ENCODE measurements at regions not wholly inside any gene's neighbourhood (a gene's known extent, or its start where the extent isn't known, plus 50 kb on each side); places are given as distances from the start of the nearest gene placed in this dataset.
A peak's percentile ranks its signal among the peaks of the same experiment; 100 is the strongest.
"Not testable (repeated sequence)": the region's sequence is repeated elsewhere in the genome, so short reads cannot be mapped to it uniquely, and the experiment has no call there.

DNA sequence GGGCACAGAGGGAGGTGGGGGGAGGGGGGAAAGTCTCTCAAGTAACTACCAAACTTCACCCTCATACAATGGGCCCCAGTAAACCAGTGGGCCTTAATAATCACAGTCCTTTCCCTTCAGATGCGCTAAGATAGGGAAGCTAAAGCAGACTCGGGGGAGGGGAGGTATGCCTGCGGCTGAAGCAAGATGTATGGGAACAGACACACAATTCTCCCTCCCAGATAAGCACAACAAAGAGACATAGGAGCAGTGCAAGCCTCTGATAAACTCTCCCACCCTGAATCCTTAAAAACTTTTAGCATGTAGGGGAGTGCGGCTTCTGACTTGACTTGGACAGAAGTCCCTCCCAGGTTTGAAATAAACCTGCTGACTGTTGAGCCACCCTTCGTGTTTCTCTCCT is 54.7 kb downstream of the PROP1 start:
- ATAC-seq, result not testable (repeated sequence)

DNA sequence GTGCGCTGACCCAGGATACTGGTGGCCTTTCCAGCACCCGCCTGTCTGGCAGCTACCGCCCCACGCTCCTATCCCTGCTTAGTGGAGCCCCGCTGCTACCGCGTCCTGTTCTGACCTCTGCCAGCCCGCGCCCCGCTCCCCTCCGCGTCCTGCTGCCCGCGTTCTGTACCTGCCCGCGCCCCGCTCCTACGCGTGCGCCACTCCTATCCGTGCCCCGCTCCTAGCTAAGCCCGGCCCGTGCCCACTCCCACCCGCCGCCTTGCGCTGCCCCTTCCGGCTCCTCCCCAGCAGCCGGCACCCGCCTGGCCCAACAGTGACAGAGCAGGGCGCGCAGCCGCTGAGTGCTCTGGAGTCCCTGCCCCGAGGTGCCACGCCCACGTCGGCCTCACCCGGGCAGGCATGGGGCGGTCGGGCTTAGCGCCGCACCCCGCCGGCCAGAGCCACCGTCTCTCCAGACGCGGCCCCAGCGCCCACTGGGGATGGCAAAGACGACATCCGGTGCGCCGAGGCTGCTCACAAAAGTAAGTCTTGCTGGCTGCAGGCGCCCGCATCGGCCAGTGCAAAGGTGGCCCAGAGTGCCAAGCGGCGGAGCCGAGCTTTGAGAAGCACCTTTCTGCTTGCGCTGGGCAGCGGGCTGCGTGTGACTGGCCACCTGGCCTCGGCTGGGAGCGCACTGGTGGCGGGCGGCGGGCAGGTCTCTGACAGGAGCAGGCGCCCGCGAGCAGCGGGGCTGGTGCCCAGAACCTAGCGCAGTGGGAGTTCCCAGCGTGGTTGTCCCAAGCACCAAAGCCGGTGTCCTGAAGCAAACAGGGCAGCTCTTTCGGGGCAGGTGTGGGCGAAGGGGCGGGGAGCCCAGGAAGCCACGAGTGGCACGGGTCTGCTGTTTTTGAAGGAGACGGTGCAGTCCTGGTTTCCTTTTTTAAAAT is 56.5 kb downstream of the PROP1 start:
- ATAC-seq, result peak; percentile 49 to 66

DNA sequence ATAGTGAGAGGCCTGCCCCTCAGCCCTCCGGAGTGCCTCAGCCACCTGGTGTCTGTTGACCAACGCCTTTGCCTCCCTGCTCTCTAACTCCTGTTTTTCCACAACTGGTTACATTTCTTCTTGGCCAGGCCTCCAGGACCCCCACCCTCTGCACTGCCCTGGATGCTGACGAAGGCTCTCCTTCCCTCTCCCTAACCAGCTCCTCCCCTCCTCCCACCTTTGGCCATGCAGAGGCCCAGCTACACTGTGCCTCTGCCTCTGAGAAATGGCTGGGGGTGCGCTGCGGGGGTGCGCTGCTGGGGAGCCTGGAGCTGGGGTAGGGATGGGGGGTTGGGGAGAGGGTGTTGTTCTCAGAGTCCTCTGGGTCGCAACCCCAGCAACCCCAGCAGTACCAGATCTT is 57.3 kb downstream of the PROP1 start:
- not testable (repeated sequence) for ATAC-seq

DNA sequence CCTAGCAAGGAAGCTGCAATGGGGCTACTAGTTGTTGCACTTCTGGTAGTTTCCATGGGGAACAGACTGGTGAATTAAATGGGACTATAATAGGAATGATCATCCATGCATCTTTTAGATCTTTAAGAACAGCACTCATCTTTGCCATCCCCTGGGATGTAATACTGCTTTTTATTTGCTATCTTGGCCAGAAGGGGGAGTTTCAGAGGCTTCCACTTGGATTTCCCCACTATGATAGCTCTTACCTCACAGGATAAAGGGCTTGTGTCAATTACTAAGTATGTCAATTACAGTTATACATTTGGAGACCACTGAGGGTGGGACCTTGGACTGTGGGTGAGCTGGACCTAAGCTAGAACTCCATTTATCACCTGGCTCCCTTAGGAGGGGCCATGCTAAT is 61.8 kb downstream of the PROP1 start:
- ATAC-seq, result not testable (repeated sequence)

DNA sequence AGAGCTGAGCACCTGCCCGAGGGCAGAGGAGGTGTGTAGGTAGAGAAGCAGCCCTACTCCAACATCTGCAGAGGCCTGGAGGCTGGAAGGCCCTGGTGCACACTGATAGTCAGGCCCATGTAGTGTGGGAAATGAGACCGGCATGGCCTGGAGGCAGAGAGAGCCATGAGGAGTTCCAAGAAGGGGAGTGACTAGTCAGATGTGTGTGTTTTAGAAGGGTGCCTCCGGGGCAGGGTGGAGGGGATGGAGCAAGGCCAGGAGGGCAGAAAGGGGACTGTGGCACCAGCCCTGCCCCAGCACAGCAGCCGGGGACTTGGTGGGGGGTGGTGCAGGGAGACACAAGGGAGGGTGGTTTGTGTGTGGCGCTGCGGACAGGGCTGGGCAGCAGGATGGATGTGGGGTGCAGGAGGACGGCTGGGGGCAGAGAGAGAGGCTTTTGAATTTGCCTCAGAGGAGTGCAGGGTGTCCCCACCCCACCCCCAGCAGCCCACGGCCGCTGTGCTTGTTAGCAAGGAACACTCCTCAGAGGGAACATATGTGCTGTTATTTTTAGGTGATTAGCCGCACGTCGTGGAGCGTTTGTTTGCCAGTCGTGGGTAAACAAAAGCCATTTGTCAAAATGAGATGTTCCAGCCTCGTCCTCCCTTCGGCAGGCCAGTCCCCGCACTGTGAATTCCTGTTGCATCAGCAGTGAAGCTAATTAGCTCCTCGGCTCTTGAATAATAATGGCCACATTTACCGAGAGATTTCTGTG is 65.6 kb downstream of the PROP1 start:
- ATAC-seq, result not testable (repeated sequence)

DNA sequence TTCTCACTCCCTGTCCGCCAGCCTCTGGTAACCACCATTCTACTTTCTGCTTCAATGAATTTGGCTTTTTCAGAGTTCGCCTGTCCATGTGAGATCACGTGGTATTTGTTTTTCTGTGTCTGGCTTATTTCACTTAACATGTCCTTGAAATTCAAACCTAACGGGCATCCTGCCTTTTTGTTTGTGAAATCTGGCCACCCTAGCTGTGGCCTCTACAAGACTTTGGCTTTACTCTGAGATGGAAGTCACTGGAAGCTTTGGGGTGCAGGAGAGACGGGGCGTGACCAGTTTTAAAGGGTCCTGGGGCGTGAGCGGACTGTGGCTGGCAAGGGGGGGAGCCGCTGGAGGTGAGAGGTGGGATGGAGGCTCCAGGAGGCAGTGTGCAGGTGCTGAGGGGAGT is 66.4 kb downstream of the PROP1 start:
- ATAC-seq, result not testable (repeated sequence)

DNA sequence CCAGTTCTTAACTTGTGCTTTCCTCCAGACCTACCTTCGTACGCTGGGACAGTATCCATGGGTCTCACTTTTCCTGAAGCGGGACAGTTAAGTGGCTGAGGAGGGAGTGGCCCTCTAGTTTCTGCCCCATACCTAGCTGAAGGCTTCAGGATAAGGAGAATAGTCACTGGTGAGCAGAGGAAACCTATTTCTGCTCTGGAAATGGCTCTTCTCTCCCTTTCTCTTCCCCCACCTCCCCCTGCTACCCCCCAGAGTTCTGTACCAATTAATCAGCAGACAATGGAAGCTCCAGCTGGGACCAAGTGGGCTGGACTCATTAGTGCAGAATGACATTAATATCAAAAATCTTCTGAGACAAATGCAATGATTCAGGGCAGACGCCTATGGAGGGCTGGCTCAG is 68.5 kb downstream of the PROP1 start:
- ATAC-seq, result not testable (repeated sequence)

DNA sequence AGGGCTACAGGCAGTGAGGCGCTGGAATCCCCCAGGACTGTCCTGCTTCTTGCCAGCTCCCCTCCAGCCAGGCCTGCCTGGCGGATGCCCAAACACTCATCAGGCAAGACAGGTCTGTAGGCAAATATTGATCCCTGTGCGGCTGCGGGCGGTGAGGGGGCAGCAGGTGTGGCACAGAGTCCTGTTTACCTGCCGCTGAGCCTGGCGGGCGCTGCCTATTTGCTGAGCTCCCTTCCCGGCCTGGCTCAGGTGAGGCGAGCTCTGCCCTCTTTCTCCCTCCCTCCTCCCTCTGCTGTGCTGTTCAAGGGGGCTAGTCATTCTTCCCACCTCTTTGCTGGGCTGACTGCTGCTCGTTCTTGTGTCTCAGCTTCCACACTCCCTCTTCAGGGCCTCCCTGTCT is 71.5 kb downstream of the PROP1 start:
- ATAC-seq, result not testable (repeated sequence)

DNA sequence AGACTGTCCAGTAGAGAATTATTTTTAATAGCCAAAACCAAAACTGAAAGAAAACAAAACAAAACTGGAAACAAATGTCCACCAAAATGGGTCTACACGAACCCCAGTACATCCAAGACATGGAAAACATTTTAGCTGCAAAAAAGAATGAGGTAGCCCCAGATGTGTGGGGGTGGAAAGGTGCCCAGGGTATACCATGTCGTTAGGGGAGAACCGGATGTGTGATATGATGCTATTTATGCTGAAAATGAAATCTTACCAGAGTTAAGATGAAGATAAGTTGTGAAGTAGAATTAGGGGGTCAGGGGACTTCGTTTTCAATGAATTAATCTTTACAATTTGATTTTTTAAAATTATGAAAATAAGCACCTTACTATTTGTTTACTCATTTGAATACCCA is 72.2 kb downstream of the PROP1 start:
- ATAC-seq, result not testable (repeated sequence)

DNA sequence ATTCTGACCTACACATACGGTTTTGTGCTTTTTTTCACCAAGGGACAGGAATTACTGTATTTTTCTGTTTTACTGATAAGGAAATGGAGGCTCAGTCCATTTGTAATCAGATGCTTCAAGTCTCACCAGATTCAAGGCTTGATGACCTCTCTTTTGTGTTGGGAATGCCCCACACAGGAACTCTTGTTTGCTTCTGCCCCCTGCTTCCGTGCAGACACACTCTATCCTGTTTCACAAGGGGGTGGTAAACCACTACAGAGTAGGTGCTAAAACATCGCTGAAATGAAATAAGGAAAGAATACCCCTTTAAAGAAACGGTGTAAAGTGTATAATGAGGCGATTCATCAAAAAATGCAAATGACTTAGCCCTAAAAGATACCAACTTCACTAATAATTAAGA is 72.9 kb downstream of the PROP1 start:
- ATAC-seq, result not testable (repeated sequence)

DNA sequence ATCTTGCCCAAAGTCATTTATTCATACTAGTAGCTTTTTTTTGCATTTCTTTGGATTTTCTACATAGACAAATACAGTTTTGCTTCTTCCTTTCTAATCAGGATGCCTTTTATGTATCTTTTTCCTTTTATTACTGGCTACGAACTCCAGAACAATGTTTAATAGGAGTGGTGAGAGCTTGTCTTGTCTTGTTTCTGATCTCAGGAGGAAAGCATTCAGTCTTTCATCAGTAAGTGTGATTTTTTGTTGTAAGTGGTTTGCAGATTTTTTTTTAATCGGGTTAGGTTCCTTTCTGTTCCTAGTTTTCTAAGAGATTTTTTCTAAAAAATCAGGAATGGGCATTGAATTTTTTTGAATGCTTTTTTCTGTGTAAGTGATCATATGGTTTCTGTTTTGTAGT is 86.8 kb downstream of the PROP1 start:
- not testable (repeated sequence) for ATAC-seq

DNA sequence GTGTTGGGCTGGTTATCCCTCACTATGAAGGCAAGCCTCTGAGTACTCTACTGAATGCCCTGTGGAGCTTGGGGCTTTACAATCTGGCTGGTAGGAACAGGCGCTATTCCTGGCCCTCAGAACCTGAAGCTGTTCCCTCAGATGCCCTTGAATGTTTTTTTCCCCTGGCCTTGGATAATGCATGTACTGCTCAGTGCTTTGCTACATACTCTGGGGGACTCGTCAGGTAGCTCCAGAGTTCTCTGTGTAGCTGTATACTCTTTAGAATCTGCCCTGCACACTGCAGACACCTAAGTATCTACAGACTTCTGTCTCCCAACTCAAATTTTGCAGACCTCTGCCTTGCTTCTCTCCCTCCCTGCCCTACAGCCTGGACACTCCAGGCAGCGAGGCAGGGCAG is 93.2 kb downstream of the PROP1 start:
- ATAC-seq, result not testable (repeated sequence)

DNA sequence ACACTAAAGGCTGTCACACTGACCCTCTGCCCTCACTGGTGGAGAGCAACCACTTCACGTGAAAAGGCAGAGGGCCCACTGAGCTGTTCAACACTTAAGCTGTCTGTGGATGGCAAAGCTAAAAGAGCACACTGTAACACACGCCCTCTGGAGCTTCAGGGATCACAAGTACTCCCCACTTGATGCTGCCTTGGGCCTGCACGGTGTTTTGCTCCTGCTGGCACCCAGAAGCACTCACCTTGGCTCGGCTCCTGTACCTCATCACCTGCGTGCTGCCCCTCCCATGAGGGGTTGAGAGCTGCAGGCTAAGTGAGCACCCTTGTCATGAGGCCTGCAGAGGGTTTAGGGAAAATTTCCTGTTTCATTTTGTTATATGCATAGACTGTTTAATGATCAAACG is 96.0 kb downstream of the PROP1 start:
- ATAC-seq, result not testable (repeated sequence)

DNA sequence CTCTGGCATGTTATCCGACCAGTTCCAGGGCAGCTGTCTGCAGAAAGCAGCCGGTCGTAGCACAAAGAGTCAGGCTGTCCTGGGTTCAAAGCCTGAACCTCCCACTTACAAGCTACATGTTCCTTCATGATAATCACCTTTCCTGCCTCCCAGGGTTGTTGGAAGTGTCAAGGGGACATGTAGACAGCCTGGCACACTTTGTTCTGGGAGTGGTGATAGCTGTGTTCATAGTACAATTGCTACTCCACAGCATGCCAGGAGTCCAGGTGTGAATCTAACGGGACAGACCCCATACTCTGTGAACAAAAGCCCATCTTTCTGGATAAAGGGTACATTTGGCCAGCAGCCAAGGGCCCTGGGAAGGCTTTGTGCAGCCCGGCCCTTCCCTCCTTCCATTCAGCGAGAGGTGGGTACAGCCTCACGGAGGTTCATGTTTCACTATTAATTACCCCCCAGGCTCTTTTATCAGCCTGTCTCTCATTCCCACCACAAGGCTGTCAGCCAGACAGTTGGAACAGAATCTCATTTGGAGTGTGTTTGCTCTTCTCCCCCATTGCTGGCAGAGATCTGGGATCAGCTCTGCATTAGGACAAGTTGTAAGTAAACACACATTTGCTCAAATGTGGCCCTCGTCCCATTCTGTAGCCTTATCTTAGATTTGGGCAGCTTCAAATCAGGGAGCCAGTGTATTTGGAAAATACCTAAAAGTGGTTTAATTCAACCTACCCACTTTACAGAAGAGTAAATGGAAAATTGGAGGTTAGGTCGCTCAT is 101.2 kb downstream of the PROP1 start:
- ATAC-seq, result not testable (repeated sequence)

DNA sequence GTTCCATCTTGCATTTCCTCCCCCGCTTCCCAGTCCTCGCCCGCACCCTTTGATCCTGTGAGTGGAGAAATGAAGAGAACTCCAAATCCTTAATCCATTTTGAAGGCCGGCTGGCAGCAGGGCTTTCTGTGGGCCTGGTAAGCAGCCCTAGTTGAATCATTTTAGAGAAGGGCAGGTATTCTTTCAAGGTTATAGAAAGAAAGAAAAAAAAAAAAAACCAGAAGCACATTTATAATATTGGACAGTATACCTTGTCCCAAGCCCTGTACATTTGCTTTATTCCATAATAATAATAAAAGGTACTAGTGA is 103.7 kb downstream of the PROP1 start:
- ATAC-seq, result not testable (repeated sequence)

DNA sequence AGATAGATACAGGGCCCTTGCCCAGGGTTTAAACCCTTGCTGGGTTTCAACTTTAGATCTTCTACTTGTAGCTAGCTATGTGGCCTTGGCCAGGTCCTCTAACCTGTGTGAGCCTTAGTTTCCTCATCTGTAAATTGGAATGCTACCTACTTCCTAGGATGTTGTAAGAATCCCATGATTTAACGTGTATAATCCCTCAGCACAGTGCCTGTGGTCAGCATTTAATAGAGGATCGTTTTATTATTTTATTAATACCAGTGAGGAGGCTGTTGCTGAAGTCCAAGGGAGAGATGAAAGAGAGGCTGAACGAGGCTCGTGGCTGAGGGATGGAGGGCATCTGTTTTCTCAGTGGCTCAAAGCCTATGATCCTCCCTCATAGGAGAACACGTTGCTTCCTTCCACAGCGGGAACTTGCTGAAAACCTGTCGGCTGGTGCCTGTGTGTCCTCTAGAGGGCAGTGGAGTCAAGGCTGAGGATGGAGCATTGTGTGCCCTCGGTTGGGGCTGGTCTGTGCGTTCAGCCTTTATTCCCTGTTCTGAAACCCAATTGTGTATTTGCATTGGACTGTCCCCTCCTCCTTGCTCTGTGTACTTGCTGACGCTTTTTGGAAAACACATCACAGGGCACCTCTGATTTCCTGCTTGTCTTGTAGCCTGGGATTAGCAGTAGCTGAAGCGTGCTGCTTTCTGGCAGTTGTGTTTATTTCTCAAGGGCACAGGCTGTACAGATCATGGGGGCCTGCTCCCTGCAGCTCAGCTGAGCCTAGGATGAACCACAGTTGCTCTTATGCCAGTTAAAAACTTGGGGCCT is 104.3 kb downstream of the PROP1 start:
- ATAC-seq, result peak; percentile 91 to 95

DNA sequence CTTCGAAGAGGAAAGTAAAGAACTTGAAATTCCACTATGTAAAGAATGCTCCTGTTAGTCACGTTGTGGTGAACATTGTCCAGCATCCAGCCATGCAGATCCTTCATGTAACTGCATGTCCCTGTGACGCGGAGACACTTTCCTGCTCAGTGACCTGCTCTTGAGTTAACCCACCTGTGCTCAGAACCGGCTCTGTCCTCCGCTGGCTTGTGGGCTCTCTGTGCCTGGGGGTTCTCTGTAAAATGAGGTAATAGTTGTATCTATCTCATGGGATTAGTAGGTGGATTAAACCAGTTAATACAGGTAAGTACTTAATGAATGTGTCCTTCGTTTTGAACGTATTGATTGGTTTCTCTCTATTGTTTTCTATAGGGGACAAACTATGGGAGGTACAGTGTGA is 100.6 kb upstream of the FAM153A start:
- not testable (repeated sequence) for ATAC-seq

DNA sequence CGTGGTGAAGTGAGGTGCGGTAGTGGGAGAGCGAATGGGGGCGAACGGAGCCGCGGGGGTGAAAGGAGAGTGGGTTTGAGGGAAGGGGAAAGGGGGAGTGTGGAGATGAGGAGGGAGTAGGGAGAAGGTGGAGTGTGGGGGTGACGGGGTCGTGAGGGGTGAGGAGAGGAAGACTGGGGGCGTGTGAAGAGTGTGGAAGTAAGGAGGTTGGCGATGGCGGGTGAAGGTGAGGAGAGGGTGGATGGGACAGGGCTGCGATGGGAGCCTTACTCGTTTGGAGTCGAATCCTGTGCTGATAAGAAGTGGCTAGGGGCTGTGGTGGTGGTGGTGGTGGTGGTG is 93.2 kb upstream of the FAM153A start:
- peak in 1 of 2 donors; percentile 26 for ATAC-seq

DNA sequence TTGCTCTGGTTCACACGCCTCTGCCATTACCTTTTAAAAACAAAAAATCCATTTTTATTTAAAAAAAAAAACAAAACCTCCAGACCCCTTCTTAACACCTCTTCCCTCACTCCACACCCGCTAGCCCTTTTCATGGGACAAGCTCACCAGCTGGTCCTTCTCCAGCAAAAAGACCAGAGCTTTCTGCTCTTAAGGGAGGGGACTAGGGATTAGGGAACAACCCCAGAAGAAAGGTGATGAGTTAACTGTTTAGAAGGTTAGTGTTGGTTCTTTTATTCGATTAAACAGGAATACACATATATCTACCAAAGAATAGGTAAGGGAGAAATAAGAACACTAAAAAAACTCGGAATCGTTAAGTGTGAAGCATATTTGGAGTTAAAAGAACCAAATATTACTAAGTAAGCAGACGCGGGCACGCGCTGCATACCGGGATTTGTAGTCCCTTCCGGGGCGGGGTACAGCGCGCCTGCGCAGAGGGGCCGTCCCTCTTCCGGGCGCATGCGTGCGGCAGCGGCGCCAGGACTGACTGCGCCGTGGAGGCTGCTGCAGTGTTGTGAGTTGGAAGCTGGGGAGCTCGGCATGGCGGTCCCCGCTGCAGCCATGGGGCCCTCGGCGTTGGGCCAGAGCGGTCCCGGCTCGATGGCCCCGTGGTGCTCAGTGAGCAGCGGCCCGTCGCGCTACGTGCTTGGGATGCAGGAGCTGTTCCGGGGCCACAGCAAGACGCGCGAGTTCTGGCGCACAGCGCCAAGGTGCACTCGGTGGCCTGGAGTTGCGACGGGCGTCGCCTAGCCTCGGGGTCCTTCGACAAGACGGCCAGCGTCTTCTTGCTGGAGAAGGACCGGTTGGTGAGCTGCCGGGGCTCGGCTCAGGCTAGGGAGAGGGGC is 92.6 kb upstream of the FAM153A start:
- ATAC-seq, result peak; percentile 84 to 91

DNA sequence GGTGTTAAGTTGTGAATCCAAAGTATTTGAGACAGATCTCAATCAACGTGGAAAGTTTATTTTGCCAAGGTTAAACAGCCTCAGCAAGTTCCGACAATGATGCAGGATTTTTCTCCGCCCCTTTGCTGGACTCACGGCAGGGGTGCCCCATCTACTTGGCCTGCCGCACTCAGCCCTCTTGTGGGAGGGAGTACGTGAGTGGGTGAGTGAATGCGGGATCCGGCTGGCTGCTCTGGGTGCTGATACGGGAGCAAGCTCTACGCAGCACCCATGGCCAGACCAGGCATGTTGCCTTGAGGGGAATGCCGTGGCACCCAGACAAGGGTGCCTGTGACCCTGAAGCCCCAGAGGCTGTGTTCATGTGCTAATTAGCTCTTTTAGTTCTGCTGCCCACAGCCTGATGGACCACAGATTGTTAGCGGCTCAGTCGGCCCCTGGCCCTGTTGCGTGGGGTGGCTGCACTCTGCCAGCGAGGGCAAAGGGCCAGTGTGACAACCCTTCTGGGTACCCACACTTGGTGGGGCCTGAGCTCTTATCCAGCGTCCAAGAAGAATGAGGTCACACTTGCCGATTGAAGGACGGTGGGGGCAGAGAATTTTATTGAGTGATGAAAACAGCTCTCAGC is 81.2 kb upstream of the FAM153A start:
- ATAC-seq, result not testable (repeated sequence)

All from activated CD4-positive, CD25-positive, alpha-beta regulatory T cell treated with anti-CD3 and anti-CD28 coated beads, Interleukin-2, amount 50 U/mL, for 24 hours (primary cell).